ENCODE measurements at regions not wholly inside any gene's neighbourhood (a gene's known extent, or its start where the extent isn't known, plus 50 kb on each side); places are given as distances from the start of the nearest gene placed in this dataset.

DNA sequence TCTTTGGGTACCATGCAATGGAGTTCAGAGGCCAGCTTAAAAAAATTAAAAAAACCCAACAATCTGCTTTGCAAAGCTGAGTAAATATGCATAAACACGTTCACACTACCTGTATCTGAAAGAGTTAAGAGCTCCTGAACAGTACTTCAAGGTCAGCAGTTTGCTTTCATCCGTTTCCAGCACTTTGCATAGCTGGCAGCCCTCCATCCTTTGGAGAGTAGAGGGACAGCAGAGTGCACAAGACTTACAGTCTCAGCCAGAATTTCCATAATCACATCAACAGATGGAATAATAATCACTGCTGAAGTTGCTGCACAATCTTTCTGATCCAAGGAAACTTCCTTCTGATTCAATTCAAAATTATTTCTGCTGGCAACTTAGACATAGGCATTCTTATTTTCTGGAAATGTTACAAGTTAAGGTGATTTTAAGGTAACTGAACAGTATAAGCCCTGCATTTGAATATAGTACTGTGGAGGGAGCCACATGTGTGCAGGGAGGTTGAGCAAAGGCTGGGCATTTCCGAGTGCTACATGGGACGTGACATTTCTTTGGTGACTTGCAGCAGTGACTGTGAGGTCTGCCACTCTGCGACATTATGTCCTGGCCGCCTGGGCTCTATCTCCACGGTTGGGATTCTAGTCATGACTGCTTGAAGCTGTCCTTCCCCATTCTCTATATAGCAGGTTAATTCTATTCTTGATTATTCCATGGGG is 73.5 kb upstream of the EMCN start:
- no peak for DNase-seq (ENCODE audit: low read depth)
- H3K4me3 ChIP-seq (ENCODE audit: low read depth, low read length): no peak overlapping the region
- TF ChIP-seq, protein P1, sequence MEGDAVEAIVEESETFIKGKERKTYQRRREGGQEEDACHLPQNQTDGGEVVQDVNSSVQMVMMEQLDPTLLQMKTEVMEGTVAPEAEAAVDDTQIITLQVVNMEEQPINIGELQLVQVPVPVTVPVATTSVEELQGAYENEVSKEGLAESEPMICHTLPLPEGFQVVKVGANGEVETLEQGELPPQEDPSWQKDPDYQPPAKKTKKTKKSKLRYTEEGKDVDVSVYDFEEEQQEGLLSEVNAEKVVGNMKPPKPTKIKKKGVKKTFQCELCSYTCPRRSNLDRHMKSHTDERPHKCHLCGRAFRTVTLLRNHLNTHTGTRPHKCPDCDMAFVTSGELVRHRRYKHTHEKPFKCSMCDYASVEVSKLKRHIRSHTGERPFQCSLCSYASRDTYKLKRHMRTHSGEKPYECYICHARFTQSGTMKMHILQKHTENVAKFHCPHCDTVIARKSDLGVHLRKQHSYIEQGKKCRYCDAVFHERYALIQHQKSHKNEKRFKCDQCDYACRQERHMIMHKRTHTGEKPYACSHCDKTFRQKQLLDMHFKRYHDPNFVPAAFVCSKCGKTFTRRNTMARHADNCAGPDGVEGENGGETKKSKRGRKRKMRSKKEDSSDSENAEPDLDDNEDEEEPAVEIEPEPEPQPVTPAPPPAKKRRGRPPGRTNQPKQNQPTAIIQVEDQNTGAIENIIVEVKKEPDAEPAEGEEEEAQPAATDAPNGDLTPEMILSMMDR (IDR thresholded peaks at IDR 0.05; ENCODE audit: low read depth, low read length, missing control alignments): no peak

- H3K4me3 ChIP-seq (ENCODE audit: low read depth, low read length): no peak overlapping the region
- TF ChIP-seq, protein P1 (IDR thresholded peaks at IDR 0.05; ENCODE audit: low read depth, low read length, missing control alignments): no peak
- no peak for DNase-seq (ENCODE audit: low read depth)
These were observed 72.5 kb upstream of the EMCN start for GRCh38 chr4:100590325-100590724.

GRCh38 chr4:100588076-100588475 is 70.3 kb upstream of the EMCN start:
- no peak for DNase-seq (ENCODE audit: low read depth)
- TF ChIP-seq, protein P1 (IDR thresholded peaks at IDR 0.05; ENCODE audit: low read depth, low read length, missing control alignments): no peak
- H3K4me3 ChIP-seq (ENCODE audit: low read depth, low read length): no peak overlapping the region

DNA sequence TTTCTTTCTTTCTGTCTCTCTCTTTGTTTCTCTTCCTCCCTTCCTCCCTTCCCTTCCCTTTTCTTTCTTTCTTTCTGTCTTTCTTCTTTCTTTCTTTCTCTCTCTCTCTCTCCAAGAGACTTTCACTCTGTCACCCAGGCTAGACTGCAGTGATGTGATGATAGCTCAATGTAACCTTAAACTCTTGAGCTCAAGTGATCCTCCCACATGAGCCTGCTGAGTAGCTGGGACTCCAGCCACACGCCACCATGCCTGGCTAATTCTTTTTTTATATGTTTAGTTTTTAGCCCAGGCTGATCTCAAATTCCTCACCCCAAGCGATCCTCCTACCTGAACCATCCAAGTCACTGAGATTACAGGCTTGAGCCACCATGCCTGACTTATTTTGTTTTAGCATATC is 64.3 kb upstream of the EMCN start:
- H3K4me3 ChIP-seq (ENCODE audit: low read depth, low read length): no peak overlapping the region
- TF ChIP-seq, protein P1 (IDR thresholded peaks at IDR 0.05; ENCODE audit: low read depth, low read length, missing control alignments): no peak
- DNase-seq (ENCODE audit: low read depth): no peak

GRCh38 chr4:100581337-100581736 is 63.5 kb upstream of the EMCN start:
- no peak overlapping the region for H3K4me3 ChIP-seq (ENCODE audit: low read depth, low read length)
- DNase-seq (ENCODE audit: low read depth): no peak
- TF ChIP-seq, protein P1 (IDR thresholded peaks at IDR 0.05; ENCODE audit: low read depth, low read length, missing control alignments): no peak

GRCh38 chr4:100576570-100576969 is 58.7 kb upstream of the EMCN start:
- TF ChIP-seq, protein P1 (IDR thresholded peaks at IDR 0.05; ENCODE audit: low read depth, low read length, missing control alignments): peak; percentile 16
- H3K4me3 ChIP-seq (ENCODE audit: low read depth, low read length): no peak overlapping the region
- no peak for DNase-seq (ENCODE audit: low read depth)

GRCh38 chr4:100574607-100575006 is 56.8 kb upstream of the EMCN start:
- DNase-seq (ENCODE audit: low read depth): no peak
- TF ChIP-seq, protein P1 (IDR thresholded peaks at IDR 0.05; ENCODE audit: low read depth, low read length, missing control alignments): no peak

More at GRCh38 chr4:100574607-100575006, 56.8 kb upstream of the EMCN start:
- no peak overlapping the region for H3K4me3 ChIP-seq (ENCODE audit: low read depth, low read length)

Measured in GM12864 (cell line).